K562 (cell line): ENCODE measurements at regions not wholly inside any gene's neighbourhood (a gene's known extent, or its start where the extent isn't known, plus 50 kb on each side); places are given as distances from the start of the nearest gene placed in this dataset.

Source experiments
- CBX5 ChIP-seq: IDR thresholded peaks from 2 replicates; pipeline ENCODE4 v1.6.1; 2014; ENCODE audit warnings: low read depth, borderline replicate concordance
- CEBPG ChIP-seq, 3 experiments: fragments of 200-800 bp in 1 of 3; sonication (Bioruptor generic) in 1 of 3; sonication (generic) in 1 of 3; formaldehyde crosslinking in 1 of 3; IDR thresholded peaks in 2 of 3; conservative IDR thresholded peaks in 1 of 3; 2 replicates each; pipeline versions ENCODE4 v1.6.1 to v1.8.0; 2016 to 2022; ENCODE audit warnings: missing compliant biosample characterization in 2 of 3, missing genetic modification characterization in 2 of 3, mild to moderate bottlenecking in 1 of 3, missing genetic modification reagents in 1 of 3
- E2F8 ChIP-seq: fragments of 450-650 bp; IDR thresholded peaks from 2 replicates; pipeline ENCODE4 v1.7.1; 2018; ENCODE audit warnings: mild to moderate bottlenecking, low read depth; ENCODE audit not compliant: partially characterized antibody
- PHF20 ChIP-seq: fragments of 450-650 bp; IDR thresholded peaks from 2 replicates; pipeline ENCODE4 v1.6.1; 2018; ENCODE audit not compliant: partially characterized antibody
- POLR2AphosphoS5 ChIP-seq: IDR thresholded peaks from 2 replicates; pipeline ENCODE4 v1.6.1; 2011; ENCODE audit warnings: mild to moderate bottlenecking, low read depth, low read length, moderate library complexity; ENCODE audit not compliant: control insufficient read depth, insufficient read depth
- RBBP5 ChIP-seq: fragments of 200-600 bp; sonication (generic); IDR thresholded peaks from 2 replicates; pipeline ENCODE4 v1.6.1; 2012; ENCODE audit warnings: borderline replicate concordance, mild to moderate bottlenecking, low read length, control low read depth, inconsistent platforms; ENCODE audit not compliant: insufficient read depth, poor library complexity, severe bottlenecking
- SAFB2 ChIP-seq: fragments of 200-400 bp; formaldehyde crosslinking; IDR thresholded peaks from 2 replicates; pipeline ENCODE4 v1.6.1; 2018; ENCODE audit warnings: borderline replicate concordance, low read length, low read depth, moderate library complexity; ENCODE audit not compliant: severe bottlenecking
- SP1 ChIP-seq: sonication (generic); formaldehyde crosslinking; IDR thresholded peaks from 2 replicates; pipeline ENCODE4 v1.8.1; 2022; ENCODE audit warnings: mild to moderate bottlenecking, missing genetic modification reagents
- ZNF282 ChIP-seq: sonication (generic); formaldehyde crosslinking; IDR thresholded peaks from 2 replicates; pipeline ENCODE4 v1.8.1; 2023; ENCODE audit warnings: missing genetic modification reagents
- TF ChIP-seq, protein P1 (sequence below), 3 experiments: IDR thresholded peaks in 2 of 3; conservative IDR thresholded peaks in 1 of 3; 2 replicates each; pipeline ENCODE4 v1.5.1; 2011 to 2012; ENCODE audit warnings: low read length in 3 of 3, mild to moderate bottlenecking in 3 of 3, control low read depth in 2 of 3, improper control_type of control experiment in 1 of 3, inconsistent platforms in 1 of 3, low read depth in 1 of 3, mixed read lengths in 1 of 3, moderate library complexity in 1 of 3; ENCODE audit not compliant: insufficient read depth in 2 of 3
- TF ChIP-seq, protein P2 (sequence below): fragments of 450-650 bp; conservative IDR thresholded peaks from 2 replicates; pipeline ENCODE4 v1.6.1; 2016; ENCODE audit warnings: missing genetic modification characterization, low read depth, mild to moderate bottlenecking, control low read depth, missing compliant biosample characterization

- TF ChIP-seq E2F8 (no peak), SP1 (CRISPR knock-in tag) (no peak), POLR2AphosphoS5 (no peak), CBX5 (no peak), CEBPG (CRISPR knock-in tag; IDR thresholded peaks at IDR 0.05) (no peak), CEBPG (tag; conservative IDR thresholded peaks at IDR 0.05 in 1 of 2, IDR thresholded peaks at IDR 0.05 in 1 of 2) (no peak), ZNF282 (CRISPR knock-in tag) (no peak), RBBP5 (no peak), PHF20 (no peak), SAFB2 (no peak)
- TF ChIP-seq, protein P1, sequence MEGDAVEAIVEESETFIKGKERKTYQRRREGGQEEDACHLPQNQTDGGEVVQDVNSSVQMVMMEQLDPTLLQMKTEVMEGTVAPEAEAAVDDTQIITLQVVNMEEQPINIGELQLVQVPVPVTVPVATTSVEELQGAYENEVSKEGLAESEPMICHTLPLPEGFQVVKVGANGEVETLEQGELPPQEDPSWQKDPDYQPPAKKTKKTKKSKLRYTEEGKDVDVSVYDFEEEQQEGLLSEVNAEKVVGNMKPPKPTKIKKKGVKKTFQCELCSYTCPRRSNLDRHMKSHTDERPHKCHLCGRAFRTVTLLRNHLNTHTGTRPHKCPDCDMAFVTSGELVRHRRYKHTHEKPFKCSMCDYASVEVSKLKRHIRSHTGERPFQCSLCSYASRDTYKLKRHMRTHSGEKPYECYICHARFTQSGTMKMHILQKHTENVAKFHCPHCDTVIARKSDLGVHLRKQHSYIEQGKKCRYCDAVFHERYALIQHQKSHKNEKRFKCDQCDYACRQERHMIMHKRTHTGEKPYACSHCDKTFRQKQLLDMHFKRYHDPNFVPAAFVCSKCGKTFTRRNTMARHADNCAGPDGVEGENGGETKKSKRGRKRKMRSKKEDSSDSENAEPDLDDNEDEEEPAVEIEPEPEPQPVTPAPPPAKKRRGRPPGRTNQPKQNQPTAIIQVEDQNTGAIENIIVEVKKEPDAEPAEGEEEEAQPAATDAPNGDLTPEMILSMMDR (IDR thresholded peaks at IDR 0.05 in 2 of 3, conservative IDR thresholded peaks at IDR 0.05 in 1 of 3; ENCODE audit: insufficient read depth in 2 of 3, low read depth in 1 of 3, low read length in 3 of 3) = no peak
- TF ChIP-seq, protein P2, sequence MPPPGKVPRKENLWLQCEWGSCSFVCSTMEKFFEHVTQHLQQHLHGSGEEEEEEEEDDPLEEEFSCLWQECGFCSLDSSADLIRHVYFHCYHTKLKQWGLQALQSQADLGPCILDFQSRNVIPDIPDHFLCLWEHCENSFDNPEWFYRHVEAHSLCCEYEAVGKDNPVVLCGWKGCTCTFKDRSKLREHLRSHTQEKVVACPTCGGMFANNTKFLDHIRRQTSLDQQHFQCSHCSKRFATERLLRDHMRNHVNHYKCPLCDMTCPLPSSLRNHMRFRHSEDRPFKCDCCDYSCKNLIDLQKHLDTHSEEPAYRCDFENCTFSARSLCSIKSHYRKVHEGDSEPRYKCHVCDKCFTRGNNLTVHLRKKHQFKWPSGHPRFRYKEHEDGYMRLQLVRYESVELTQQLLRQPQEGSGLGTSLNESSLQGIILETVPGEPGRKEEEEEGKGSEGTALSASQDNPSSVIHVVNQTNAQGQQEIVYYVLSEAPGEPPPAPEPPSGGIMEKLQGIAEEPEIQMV = no peak
Measured at GRCh38 chr18:30727849-30728248, 314.7 kb downstream of the DSC3 start.
